ENCODE measurements at regions not wholly inside any gene's neighbourhood (a gene's known extent, or its start where the extent isn't known, plus 50 kb on each side); places are given as distances from the start of the nearest gene placed in this dataset.
A peak's percentile ranks its signal among the peaks of the same experiment; 100 is the strongest.

DNA sequence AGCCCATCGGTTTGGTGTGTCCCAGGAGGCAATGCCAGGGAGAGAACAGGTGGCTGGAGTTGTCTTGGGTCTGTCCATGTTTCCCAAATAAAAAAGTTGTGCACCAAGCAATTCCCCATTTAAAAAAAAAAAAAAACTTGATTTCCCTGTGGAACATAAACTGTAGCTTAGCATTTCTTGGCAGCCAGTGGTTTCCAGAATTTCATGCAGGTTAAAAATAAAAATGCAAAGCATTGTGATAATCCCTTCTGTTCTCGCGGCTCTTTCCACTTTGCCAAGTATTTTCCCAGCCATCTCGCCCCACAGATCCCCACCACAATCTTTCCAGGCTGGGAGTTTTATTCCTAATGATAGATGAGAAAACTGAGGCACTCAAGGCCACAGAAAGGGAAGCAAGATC is 51.4 kb upstream of the MSX1 start:
- DNase-seq = no peak

DNA sequence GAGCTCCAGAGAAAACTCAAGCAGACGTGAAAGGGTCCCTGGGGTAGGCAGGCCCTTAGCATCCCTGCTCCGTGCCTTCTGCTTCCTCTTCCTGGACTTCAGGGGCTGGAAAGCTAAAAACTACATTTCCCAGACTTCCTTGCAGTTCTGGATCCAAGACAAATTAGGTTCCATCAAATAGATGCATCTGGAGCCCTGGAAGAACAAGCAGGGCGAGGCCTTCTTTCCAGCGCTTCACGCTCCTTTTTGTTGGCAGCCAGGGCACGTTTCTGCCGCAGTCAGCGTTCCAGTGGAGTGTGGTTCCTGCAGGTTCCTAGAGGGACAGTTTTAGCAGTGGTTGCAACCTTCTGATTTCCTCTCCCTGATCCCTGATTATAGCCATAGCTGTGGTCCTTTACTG is 53.6 kb upstream of the MSX1 start:
- no peak for DNase-seq

- no peak for DNase-seq
Observed at GRCh38 chr4:4803912-4804296, 55.6 kb upstream of the MSX1 start.

- DNase-seq = no peak
Observed at GRCh38 chr4:4803216-4803911, 56.1 kb upstream of the MSX1 start.

DNA sequence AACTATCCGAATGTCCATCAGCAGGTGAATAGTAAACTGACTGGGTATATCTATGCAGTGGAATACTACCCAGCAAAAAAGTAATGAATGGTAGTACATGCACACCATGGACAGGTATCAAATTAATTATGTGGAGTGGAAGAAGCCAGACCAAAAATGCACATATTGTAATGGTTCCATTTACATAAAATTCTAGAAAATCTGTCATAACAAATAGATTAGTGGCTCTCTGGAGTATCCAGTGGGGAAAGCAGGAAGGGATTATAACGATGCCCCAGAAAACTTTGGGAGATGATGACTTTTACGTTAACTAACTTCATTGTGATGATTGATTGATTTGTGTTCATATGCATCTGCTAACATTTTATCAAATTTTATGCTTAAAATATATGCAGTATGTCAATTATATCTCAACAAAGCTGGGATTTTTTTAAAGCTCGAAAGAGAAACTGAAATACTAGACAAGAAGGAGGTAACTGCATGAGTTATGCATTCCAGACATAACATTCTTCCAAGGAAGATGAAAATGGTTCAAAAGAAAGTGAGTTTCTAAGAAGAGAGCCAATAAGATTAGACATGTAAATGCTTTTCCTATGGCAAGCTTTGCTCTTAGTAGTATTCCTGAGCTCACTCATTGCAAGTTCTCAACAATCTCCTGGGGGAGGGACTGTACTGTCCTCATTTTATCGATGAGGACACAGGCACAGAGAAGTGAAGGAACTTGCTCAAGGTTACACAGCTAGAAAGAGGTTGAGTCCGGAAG is 58.6 kb upstream of the MSX1 start:
- no peak for DNase-seq

DNA sequence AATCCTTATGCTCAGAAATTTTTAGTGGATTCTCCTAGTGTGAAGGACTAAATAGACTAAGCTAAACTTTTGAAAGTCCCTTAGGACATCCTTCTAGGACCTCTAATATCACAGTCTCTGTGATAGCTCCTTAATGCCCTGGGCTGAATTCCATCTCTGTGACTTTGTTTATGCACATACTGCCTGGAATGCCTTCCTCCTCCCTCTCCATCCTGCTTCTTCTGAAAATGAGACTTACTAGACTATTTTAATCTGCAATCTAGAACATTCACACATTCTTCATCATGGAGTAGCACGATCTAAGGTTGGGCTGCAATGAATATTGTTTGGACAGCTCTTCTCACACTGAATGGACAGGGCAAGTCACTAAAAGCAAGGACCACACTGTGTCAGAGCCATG is 65.0 kb upstream of the MSX1 start:
- DNase-seq = no peak

DNA sequence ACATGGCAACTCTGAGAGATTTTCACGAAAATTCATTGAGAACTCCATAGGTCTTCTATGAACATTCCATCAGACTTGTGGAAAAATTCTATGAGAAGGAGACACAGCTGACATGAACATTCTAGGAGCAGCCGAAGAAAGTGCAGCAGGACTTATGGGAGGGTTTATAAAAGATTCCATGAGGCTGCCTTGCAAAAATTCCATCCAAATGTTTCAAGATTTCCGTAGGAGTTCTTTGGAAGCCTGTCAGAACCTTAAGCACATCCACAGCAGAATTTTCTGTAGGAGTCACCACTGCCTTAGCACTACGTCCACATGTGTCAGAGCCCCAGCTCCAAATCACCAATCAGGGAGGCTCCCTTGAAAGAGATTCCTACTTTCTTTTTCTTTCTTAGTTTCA is 67.0 kb upstream of the MSX1 start:
- no peak for DNase-seq

DNA sequence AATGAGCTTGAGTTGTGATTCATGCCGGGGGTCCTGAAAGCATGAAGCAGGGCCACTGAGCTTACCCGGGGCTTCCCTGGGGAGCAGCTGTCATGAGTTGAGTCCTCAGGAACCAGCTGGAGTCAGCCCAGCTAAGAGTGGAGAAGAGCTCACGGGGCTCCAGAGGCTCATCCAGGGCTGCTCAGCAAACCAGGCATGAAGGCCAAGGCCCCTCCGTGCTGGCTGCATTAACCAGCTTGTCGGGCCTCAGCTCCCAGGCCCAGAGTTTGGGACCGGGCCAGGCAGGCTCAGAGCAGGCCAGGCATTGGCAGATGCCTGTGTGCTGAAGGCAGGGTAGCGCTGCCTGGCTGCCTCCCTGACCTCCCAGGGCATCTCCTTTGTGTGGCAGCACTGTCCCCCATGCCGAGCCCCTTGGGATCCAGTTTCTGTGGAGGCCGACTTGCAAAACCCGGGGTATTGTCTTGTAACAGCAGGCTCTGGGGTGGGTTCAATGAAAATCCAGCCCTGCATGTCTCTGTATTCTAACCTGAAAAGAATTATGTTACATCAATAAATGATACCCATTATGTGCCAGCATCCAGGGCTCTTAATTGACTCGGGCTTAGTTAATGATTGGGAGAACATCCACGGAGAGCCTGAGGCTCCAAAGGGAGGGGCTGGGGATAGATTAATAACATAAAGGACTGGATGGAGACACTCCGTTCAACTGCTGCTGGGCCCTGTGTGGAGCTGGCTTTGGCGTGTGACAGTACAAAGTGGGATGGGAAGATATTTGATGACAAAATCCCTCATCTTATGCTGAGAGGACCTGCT is 68.0 kb upstream of the MSX1 start:
- peak; percentile 80 for DNase-seq

DNA sequence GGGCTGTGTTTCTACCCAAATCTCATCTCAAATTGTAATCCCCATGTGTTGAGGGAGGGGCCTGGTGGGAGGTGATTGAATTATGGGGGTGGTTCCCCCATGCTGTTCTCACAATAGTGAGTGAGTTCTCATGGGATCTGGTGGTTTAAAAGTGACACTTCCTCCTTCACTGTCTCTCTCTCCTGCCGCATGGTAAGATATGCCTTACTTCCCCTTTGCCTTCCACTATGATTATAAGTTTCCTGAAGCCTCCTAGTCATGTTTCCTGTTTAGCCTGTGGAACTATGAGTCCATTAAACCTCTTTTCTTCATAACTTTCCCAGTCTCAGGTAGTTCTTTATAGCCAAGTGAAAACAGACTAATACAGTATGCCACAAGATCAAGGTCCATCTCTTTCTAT is 70.0 kb upstream of the MSX1 start:
- no peak for DNase-seq

DNA sequence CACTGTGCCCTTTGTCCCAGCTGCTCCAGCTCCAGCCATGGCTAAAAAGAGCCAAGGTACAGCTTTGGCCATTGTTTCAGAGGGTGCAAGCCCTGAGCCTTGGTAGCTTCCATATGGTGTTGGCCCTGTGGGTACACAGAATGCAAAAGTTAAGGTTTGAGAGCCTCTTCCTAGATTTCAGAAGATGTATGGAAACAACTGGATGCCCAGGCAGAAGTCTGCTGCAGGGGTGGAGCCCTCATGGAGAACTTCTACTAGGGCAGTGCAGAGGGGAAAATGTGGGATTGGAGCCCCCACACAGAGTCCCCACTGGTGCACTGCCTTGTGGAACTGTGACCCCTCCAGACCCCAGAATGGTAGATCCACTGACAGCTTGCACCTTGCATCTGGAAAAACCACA is 70.9 kb upstream of the MSX1 start:
- DNase-seq = no peak

DNA sequence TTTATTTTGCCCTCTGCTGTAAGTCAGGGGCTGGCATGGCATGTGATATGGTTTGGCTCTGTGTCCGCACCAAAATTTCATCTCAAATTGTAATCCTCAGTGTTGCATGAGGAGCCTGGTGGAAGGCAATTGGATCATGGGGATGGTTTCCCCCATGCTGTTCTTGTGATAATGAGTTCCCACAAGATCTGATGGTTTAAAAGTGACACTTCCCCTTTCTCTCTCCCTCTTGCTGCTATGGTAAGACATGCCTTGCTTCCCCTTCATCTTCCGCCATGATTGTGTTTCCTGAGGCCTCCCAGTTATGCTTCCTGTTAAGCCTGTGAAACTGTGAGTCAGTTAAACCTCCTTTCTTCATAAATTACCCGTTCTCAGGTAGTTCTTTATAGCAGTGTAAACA is 72.0 kb upstream of the MSX1 start:
- DNase-seq = no peak

- peak; percentile 30 for DNase-seq
Observed at GRCh38 chr4:4784379-4784778, 75.1 kb upstream of the MSX1 start.

DNA sequence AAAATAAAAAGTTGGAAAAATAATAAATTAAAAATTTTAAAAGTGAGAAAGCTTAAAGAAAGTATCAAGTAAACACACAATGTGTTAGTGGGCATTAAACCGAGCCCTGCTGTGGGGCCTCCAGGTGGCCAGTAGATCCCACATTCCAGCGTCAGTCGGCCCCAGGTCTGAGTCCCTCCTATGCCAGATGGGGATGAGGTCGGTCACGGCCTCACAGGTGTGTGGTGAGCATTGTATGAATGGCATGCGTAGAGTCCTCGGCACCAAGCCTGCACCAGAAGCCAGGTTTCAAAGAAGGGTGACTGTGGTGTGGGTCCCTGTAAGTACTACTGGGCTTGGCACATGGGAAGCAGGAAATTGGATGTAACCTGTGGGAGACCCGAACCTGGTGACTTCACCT is 75.6 kb upstream of the MSX1 start:
- DNase-seq = no peak

DNA sequence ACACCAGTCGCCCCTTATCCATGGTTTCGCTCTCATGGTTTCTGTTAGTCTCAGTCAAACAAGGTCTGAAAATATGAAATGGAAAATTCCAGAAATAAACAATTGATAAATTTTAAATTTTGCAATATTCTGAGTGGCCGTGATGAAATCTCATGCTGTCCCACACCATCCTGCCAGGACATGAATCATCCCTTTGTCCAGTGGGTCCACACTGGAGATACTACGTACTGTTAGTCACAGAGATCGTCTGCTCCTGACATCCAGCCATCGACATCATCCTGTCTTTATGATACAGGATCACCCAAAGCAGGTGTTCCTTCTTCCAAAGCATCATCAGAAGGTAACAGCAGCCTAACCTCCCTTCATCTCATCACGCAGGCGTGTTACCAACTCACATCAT is 76.5 kb upstream of the MSX1 start:
- no peak for DNase-seq

- no peak for DNase-seq
Observed at GRCh38 chr4:4781936-4782707, 77.3 kb upstream of the MSX1 start.

DNA sequence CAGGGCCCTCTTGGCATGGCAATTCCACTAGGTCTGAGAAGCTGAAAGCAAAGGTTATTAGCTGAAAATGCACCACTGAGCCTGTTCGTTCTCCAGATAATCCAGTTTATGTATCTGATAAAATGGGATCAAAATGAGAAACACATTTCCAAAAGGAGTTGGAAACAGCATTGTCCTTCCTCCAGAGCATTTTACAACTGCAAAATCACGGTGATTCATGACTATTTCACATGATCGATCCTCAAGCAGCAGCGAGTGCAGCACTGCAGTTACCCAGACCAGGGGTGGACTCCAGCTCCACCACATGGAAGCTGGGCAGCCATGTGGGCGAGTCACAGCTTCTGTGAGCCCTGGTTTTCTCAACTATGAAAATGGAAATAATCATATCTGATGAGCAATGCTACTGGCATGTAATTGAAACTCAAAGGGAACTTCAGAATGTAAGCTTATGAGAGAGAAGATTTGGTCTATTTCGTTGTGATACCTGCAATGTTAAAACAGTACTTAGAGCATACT is 78.7 kb upstream of the MSX1 start:
- no peak for DNase-seq

DNA sequence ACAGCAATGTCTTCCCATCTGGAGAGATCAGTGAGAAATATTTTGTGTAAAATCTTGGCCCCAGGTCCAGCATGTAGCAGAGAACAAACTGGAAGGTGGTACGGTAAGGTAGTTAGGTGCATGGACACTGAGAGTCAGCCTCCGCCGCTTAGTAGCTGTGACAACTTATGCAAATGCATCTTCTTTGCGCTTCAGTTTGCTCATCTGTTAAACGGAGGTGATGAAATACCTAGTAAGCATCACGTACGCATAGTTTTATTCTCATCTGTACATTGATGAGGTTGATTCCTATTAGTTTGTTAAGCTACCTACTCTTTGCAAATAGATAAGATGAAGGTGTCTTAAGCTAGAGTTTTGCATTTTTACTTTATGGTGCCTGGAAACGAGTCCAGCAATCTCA is 80.0 kb upstream of the MSX1 start:
- DNase-seq = no peak

GRCh38 chr4:4779054-4779453 is 80.4 kb upstream of the MSX1 start:
- DNase-seq = no peak

DNA sequence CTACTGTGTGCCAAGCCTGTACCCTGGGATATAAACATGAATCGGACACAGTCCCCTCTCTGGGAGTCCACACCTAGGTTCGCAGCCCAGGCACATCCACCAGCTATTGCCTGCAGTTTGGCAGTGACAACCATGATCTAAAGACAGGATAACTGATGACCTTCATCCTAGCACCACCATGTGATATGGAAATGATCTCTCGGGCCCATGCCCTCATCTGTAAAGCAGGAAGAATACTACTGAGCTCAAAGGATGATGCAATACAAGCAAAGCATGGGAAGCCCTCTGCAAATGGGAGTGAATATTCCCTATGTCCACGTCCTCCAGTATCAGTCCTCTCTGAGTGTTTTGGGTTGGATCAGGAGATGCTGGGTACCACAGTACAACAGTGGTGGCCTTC is 80.9 kb upstream of the MSX1 start:
- no peak for DNase-seq

DNA sequence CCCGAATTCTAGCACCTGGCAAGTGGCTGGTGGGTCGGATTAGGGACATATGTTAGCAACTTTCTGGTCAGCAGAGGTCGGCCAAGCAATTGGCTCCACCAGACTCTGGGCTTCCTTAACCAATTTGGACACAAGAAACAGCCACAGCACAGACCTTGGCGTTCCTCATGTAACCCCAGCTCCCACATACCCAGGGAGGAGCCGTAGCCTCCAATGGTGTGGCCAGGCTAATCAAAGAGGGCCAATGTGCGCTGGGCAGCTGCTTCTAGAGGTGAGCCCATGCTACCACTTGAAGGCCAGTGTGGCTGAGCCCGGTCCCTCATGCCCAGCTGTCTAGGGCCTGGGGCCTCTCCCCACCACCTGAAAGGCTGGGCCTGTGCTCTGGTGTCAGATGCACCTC is 82.5 kb upstream of the MSX1 start:
- no peak for DNase-seq

GRCh38 chr4:4776335-4776734 is 83.1 kb upstream of the MSX1 start:
- DNase-seq = no peak

DNA sequence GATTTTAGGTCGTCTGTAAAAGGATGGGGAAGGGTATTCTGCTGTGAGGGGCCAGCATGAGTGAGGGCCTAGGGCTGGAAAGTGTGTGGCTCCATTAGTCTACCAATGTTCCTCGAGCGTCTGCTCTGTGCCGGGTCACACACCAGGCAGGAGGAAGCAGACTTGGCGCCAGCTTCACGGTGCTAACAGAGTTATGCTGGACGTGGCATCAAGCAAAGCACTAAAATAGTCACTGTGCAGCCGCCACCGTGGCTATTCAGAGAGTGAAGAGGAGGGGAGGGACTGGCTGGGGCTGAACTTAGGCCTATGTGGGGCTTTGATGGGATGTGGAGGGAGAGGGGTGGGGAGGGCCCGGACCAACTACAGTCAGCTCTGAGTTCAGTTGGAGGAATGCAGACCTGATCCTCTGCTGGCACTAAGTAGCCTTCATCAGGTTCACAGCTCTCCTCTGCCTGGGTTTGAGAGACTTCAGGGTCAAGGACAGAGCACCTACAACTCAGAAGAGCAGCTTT is 83.9 kb upstream of the MSX1 start:
- DNase-seq = no peak

DNA sequence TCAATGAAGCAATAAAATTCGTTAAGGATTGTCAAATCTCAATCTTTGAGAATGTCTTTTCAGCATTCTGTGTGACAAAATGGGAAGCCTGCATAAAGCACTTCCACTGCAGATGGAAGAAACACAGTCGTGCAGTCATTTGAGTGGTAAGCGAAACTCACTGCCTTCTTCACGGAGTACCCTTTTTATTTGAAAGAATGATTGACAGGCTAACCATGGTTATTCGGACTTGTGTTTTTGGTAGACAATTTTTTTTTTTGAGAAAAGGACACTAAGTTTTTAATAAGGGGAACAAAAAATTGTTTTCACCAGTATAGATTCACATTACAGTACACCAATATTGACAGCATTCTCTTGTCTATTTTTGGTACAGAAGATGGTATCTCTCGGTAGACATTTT is 86.9 kb upstream of the MSX1 start:
- DNase-seq = no peak
